SKM-1 treated with dmso at 0.1 percent for 144 hours (cell line): ENCODE measurements at regions not wholly inside any gene's neighbourhood (a gene's known extent, or its start where the extent isn't known, plus 50 kb on each side); places are given as distances from the start of the nearest gene placed in this dataset.

Experiments used
- DNase-seq: peaks from one replicate; lab custom pipeline; 2025; ENCODE audit not compliant: unreplicated experiment; lab: John Stamatoyannopoulos, UW

- DNase-seq = no peak
Measured at GRCh38 chr13:22047082-22047784, 376.4 kb downstream of the FGF9 start.

DNA sequence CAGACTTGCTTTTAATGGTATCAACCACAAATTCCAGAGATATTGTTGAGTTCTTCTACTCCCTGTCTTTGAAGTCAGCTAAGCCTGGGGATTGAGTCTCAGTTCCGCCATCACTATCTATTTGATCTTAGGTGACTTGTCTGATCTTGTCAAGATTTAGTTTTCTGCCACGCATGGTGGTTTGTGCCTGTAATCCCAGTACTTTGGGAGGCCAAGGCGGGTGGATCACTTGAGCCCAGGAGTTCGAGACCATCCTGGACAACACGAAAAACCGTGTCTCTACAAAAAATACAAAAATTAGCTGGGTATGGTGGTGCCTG is 376.9 kb downstream of the FGF9 start:
- DNase-seq = no peak

- no peak for DNase-seq
Measured at GRCh38 chr13:22049384-22049783, 378.5 kb downstream of the FGF9 start.

- DNase-seq = no peak
Measured at GRCh38 chr13:22050951-22051563, 380.2 kb downstream of the FGF9 start.

- DNase-seq = peak; percentile 18
Measured at GRCh38 chr13:22053053-22053452, 382.2 kb downstream of the FGF9 start.

- DNase-seq = no peak
Measured at GRCh38 chr13:22055259-22055658, 384.4 kb downstream of the FGF9 start.

DNA sequence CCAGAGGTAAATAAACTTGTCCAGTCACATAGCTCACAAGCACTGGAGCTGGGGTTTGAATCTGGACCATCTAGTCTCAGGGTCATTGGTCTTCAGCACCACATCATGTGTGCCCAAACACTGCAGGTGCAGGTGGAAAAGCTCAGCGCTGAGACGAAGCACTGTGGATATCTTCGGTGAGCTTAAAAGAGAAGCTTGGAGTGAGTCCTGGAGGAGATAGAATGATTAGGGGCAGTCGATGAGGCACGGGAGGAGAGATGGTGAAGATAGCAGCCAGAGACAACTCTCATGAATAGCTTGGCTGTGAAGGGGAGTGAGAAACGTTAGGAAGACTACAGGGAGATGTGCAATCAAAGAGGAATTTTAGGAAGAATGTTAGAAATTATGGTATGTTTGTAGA is 389.3 kb downstream of the FGF9 start:
- DNase-seq = no peak

- no peak for DNase-seq
Measured at GRCh38 chr13:22061371-22061805, 390.5 kb downstream of the FGF9 start.

DNA sequence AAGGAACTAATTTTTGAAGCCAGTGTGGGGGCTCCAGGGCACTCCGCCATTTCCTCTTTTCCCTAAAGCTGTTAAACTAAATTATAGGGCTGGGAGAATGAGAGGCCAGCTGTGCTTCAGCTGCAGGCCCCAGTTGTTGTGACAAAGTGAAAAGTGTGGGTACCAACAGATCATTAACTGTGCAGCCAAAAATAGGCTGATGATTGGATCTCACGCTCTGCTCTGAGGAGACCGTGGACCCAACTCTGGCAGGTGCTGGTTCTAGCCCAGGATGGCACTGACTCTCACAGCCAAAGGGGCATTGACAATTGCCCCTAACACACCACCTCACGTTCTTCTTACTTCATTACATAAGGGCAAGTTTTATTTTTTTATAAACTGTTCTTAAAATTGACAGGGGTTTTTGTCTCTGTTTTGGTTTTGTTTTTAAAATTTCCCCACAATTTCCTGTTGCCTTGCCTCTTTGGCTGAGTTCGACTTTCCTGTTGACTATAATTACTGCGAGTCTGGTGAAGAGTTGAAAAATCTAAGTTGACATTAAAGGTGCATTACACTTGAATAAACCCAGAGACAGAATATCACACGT is 391.0 kb downstream of the FGF9 start:
- no peak for DNase-seq

GRCh38 chr13:22062478-22063205 is 391.8 kb downstream of the FGF9 start:
- DNase-seq = no peak

GRCh38 chr13:22063416-22064124 is 392.7 kb downstream of the FGF9 start:
- no peak for DNase-seq

DNA sequence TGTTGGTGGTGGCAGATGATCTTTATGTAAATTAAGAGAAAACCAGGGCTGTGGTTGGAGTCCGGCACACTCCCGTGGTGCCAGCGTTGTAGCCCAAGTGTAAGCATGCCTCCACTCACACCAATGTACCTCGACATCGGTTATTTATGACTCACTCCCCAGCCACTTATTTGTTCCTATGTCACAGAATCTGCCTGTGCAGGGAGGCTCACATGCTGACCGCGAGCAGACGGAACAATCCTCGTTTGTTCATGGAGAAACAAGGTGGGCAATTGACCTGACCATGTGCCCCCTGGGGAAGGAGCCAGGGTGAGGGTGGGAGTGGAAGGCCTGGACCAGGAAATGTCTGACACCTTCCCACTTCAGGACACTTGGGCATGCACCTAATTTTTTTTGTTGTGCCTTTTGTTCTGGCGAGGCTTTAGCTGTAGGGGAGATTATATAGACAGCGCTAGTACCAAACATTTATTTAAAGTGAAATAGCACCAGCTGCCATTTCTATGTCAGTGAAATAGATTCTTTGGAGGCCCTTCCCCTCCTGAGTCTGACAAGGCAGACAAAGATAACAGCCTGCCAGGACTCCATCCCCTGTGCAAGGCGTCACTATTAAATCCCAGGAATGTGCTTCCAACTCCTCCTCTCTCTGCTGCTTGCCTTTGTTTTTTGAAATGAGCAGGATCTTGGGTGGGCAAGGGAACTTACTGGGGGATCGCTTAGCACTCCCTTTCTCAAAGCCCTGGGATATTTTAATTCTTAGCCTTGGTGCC is 394.2 kb downstream of the FGF9 start:
- DNase-seq = no peak

- DNase-seq = no peak
Measured at GRCh38 chr13:22073718-22074117, 402.8 kb downstream of the FGF9 start.

- no peak for DNase-seq
Measured at GRCh38 chr13:22074403-22074802, 403.5 kb downstream of the FGF9 start.

DNA sequence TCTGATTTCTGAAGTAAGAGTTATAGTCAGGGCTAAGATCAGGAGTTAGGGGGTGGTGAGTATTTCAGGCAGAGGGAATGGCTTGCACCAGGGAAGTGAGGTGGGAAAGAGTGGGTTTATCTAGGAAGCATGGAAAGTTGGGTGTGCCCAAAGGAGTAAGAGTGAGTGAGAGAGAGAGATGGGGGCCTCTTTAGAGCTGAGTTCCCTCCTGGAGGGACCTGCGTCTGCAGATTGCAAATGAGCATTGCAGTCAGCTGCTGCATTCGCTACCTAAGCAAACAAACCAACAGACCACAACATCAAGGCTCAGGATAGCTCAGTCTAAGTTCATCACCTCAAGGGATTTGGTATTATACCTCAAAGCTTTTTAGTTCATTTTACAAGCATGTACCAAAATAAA is 405.8 kb downstream of the FGF9 start:
- no peak for DNase-seq

DNA sequence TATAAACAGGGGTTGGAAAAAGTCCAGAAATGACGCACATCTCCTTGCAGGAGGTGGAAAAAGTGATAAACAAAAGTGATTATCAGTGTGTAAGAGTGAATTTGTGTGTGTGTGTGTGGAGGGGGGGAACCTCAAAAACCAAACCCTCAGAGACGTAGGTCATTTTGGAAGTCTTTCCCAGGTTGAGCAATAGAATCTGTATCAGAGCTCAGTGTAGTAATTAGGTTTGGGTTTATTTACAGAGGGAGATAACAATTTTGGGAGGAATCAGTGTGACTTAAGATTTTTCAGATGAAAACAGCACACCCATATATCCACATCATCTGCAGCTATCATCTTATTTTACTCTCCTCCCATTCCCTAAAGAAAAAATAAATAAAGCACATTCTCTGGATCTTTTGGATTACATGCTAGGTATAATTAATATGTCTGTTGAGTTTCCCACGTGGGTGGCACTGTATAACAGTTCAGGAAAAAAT is 406.4 kb downstream of the FGF9 start:
- no peak for DNase-seq

GRCh38 chr13:22077764-22078163 is 406.9 kb downstream of the FGF9 start:
- DNase-seq = no peak

DNA sequence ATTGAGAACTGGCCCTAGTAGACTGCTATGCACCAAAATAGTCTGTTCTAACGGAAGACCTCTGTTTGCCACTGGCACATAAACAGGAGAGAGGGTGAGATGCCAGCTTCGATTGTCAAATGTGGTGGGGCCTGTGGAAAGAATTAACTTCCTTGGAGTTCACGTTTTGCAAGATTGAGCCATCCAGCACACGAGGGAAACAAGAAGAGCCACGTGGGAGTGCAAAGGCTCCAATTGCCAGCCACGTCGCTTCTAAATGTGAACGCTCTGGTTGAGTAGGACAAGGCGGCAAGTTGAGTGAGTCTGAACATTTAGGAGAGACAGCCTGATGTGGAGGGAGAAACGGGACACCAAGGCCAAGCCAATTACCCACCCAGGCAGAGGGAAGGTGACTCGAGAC is 409.1 kb downstream of the FGF9 start:
- no peak for DNase-seq

DNA sequence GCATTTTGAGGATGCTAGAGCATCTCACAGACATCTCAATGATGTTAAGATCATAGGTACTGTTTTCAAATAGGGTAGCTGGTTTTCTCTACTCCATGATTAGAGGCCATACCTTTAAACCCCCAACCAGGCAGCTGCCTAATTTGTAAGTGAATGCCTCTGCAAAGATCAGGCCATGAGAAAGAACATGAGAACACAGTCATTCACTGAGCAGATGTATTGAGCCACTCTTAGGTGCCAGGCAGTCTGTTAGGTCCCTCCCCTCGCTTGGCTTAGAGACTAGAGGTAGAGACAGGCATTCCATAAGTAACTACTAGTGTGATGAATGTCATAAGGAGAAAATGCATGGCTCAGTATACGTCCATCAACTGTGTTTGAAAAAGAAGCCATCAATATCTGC is 410.0 kb downstream of the FGF9 start:
- DNase-seq = no peak

GRCh38 chr13:22081430-22081829 is 410.6 kb downstream of the FGF9 start:
- DNase-seq = no peak

DNA sequence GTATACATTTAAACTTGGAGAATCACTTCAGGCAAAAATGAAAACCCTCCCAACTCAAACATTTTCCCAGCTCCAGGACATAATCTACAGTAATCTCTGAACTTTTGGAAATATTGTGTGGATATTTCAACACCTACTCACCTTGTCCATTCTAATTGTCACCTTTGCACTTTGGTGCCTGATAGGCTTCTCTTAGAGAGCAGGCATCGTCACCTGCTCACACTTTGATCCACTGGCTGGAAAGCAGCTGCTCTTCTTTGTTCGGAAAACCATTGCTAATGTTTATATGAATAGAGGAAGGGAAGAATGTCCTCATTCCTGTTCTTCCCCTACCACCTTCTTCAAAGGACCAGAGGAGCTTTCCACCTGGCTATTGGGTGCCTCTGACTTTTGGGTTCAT is 411.2 kb downstream of the FGF9 start:
- no peak for DNase-seq
